Colonic mucosa (tissue), 4 donors: ENCODE measurements at regions not wholly inside any gene's neighbourhood (a gene's known extent, or its start where the extent isn't known, plus 50 kb on each side); places are given as distances from the start of the nearest gene placed in this dataset.

Experiments
- DNase-seq: peaks from one replicate; pipeline ENCODE4 v3.0.0-alpha.2; 2020
- H3K27ac ChIP-seq: fragments of 200-600 bp; one replicate; pipeline ENCODE4 v1.8.0; 2021
- H3K27me3 ChIP-seq: fragments of 200-600 bp; one replicate; pipeline ENCODE4 v1.8.0; 2021
- H3K36me3 ChIP-seq: fragments of 200-600 bp; one replicate; pipeline ENCODE4 v1.8.0; 2021
- H3K4me1 ChIP-seq: fragments of 200-600 bp; one replicate; pipeline ENCODE4 v1.8.0; 2021; ENCODE audit warnings: mild to moderate bottlenecking
- H3K4me3 ChIP-seq: fragments of 200-600 bp; one replicate; pipeline ENCODE4 v1.8.0; 2021
- H3K9ac ChIP-seq, 2 donors: one replicate each; pipeline ENCODE4 v1.7.0; 2013; ENCODE audit warnings: control low read depth in 2 of 2, low read depth in 2 of 2, low read length in 2 of 2
- H3K9me3 ChIP-seq: fragments of 200-600 bp; one replicate; pipeline ENCODE4 v1.8.0; 2021
- intact Hi-C: fragments of 100-400 bp; cut with DNase I; formaldehyde crosslinking; loops from one replicate; pipeline ENCODE4 v1.14.1; 2022
- TF ChIP-seq, protein P1 (sequence below): fragments of 200-600 bp; IDR thresholded peaks from one replicate; pipeline ENCODE4 v1.8.0; 2022; ENCODE audit warnings: antibody characterized with exemption, mild to moderate bottlenecking
- donor health status: healthy.
- donor health status: DM: no; HTN: no; CAD: no.
- donor health status: DM: no; HTN: no; CAD: no.

DNA sequence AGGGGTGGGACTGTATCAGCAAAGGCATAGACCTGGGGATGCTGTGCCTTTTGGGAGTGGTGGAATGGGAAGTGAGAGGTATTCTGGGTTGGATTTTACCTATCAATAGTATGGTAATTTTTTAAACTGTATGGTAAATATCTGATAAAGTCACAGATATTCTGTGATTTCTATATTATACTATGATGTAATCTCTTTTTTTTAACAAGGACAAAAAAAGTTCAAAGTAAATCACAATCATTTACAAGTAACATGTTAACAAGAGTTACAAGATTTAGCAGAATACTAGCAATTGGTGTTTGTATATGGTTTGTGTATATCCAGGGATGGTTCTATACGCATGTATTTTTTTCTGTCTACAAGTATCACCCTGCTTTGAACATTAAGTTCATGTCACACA is 56.0 kb downstream of the BMAL2 start:
- no peak overlapping the region for H3K27ac ChIP-seq
- H3K4me1 ChIP-seq, result no peaks in the 10 kb centered on the region
- H3K27me3 ChIP-seq, result no peaks in the 10 kb centered on the region
- TF ChIP-seq, protein P1, sequence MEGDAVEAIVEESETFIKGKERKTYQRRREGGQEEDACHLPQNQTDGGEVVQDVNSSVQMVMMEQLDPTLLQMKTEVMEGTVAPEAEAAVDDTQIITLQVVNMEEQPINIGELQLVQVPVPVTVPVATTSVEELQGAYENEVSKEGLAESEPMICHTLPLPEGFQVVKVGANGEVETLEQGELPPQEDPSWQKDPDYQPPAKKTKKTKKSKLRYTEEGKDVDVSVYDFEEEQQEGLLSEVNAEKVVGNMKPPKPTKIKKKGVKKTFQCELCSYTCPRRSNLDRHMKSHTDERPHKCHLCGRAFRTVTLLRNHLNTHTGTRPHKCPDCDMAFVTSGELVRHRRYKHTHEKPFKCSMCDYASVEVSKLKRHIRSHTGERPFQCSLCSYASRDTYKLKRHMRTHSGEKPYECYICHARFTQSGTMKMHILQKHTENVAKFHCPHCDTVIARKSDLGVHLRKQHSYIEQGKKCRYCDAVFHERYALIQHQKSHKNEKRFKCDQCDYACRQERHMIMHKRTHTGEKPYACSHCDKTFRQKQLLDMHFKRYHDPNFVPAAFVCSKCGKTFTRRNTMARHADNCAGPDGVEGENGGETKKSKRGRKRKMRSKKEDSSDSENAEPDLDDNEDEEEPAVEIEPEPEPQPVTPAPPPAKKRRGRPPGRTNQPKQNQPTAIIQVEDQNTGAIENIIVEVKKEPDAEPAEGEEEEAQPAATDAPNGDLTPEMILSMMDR, result no peak
- DNase-seq, result no peak
- intact Hi-C loops, result loop anchor here (10.0 kb wide), 1 partner anchor 54 kb away; the partner anchor contains the start of gene BMAL2
- H3K9me3 ChIP-seq, result no peaks in the 10 kb centered on the region
- H3K9ac ChIP-seq, result no peak overlapping the region
- H3K36me3 ChIP-seq, result no peaks in the 10 kb centered on the region
- H3K4me3 ChIP-seq, result no peak overlapping the region

DNA sequence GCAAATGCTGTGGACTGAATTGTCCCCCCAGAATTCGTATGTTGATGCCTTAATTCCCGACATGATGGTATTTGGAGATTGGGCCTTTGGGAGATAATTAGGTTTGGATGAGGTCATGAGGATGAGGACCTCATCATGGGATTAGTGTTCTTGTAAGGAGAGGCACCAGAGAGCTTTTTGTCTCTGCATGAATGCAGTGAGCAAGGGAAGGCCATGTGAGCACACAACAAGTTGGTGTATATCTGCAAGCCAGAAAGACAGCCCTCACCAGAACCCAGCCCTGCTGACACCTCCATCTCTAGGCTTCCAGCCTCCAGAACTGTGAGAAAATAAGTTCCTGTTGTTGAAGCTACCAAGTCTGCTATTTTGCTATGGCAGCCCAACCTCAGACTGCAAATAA is 51.9 kb upstream of the SMCO2 start:
- intact Hi-C loops, result no loop called here
- H3K27ac ChIP-seq, result no peak overlapping the region
- TF ChIP-seq, protein P1, result no peak

GRCh38 chr12:27396216-27396815 is 50.2 kb upstream of the SMCO2 start:
- H3K9ac ChIP-seq, result no peak overlapping the region
- no peaks in the 10 kb centered on the region for H3K4me1 ChIP-seq
- H3K36me3 ChIP-seq, result no peaks in the 10 kb centered on the region
- no peak overlapping the region for H3K4me3 ChIP-seq
- H3K9me3 ChIP-seq, result no peaks in the 10 kb centered on the region
- TF ChIP-seq, protein P1, result no peak
- intact Hi-C loops, result no loop called here
- no peak overlapping the region for H3K27ac ChIP-seq
- no peaks in the 10 kb centered on the region for H3K27me3 ChIP-seq
- no peak for DNase-seq

More for the DNA sequence above, 51.9 kb upstream of the SMCO2 start:
- Histone ChIP-seq H3K9me3 (no peaks in the 10 kb centered on the region), H3K4me3 (no peak overlapping the region), H3K4me1 (no peaks in the 10 kb centered on the region), H3K27me3 (no peaks in the 10 kb centered on the region), H3K36me3 (no peaks in the 10 kb centered on the region), H3K9ac (no peak overlapping the region)
- no peak for DNase-seq
